ENCODE measurements at regions not wholly inside any gene's neighbourhood (a gene's known extent, or its start where the extent isn't known, plus 50 kb on each side); places are given as distances from the start of the nearest gene placed in this dataset.

GRCh38 chrX:121581885-121582284 lies 534.5 kb downstream of the GLUD2 start:
- Mint-ChIP-seq H3K27ac (ENCODE audit: unreplicated experiment) (no peak overlapping the region), H3K4me1 (ENCODE audit: low read depth, unreplicated experiment) (no peaks in the 10 kb centered on the region), H3K36me3 (ENCODE audit: insufficient read depth, unreplicated experiment) (no peaks in the 10 kb centered on the region), H3K27me3 (ENCODE audit: insufficient read depth, unreplicated experiment) (no peaks in the 10 kb centered on the region), H3K4me3 (ENCODE audit: unreplicated experiment) (no peak overlapping the region), H3K9me3 (ENCODE audit: unreplicated experiment) (no peaks in the 10 kb centered on the region)
- Histone ChIP-seq H3K4me3 (ENCODE audit: low read depth, low read length) (no peak overlapping the region), H3K36me3 (ENCODE audit: control insufficient read depth, insufficient read depth, low read length) (no peaks in the 10 kb centered on the region), H3K9me3 (no peaks in the 10 kb centered on the region), H3K4me1 (no peaks in the 10 kb centered on the region), H3K27me3 (replicated peaks; ENCODE audit: control insufficient read depth, insufficient read depth, low read length) (no peaks in the 10 kb centered on the region)
- CTCF ChIA-PET = no interaction called here
- POLR2A ChIA-PET = no interaction called here
- intact Hi-C loops (cut with micrococcal nuclease; ENCODE audit: unreplicated experiment) = no loop called here
- no peak for TF ChIP-seq CTCF (IDR thresholded peaks at IDR 0.05; ENCODE audit: insufficient read depth in 1 of 2, low read depth in 1 of 2, low read length in 1 of 2, severe bottlenecking in 1 of 2, unreplicated experiment in 1 of 2)
- no peak for DNase-seq
- BruUV-seq (replicated peaks) = no TSS peak

GRCh38 chrX:121585626-121586025 lies 538.2 kb downstream of the GLUD2 start:
- Mint-ChIP-seq H3K27me3 (ENCODE audit: insufficient read depth, unreplicated experiment) (no peaks in the 10 kb centered on the region), H3K4me3 (ENCODE audit: unreplicated experiment) (no peak overlapping the region), H3K36me3 (ENCODE audit: insufficient read depth, unreplicated experiment) (no peaks in the 10 kb centered on the region), H3K9me3 (ENCODE audit: unreplicated experiment) (no peaks in the 10 kb centered on the region), H3K27ac (ENCODE audit: unreplicated experiment) (no peak overlapping the region), H3K4me1 (ENCODE audit: low read depth, unreplicated experiment) (no peaks in the 10 kb centered on the region)
- Histone ChIP-seq H3K27me3 (replicated peaks; ENCODE audit: control insufficient read depth, insufficient read depth, low read length) (no peaks in the 10 kb centered on the region), H3K4me3 (ENCODE audit: low read depth, low read length) (no peak overlapping the region), H3K36me3 (ENCODE audit: control insufficient read depth, insufficient read depth, low read length) (no peaks in the 10 kb centered on the region), H3K9me3 (no peaks in the 10 kb centered on the region), H3K4me1 (no peaks in the 10 kb centered on the region)
- no peak for DNase-seq
- TF ChIP-seq CTCF (IDR thresholded peaks at IDR 0.05; ENCODE audit: insufficient read depth in 1 of 2, low read depth in 1 of 2, low read length in 1 of 2, severe bottlenecking in 1 of 2, unreplicated experiment in 1 of 2) = no peak
- ChIA-PET POLR2A (no interaction called here), CTCF (no interaction called here)
- no TSS peak for BruUV-seq (replicated peaks)
- intact Hi-C loops (cut with micrococcal nuclease; ENCODE audit: unreplicated experiment) = no loop called here

- no TSS peak for BruUV-seq (replicated peaks)
- intact Hi-C loops (cut with micrococcal nuclease; ENCODE audit: unreplicated experiment) = no loop called here
- no peaks in the 10 kb centered on the region for H3K4me1 Mint-ChIP-seq (ENCODE audit: low read depth, unreplicated experiment)
- no peaks in the 10 kb centered on the region for H3K36me3 Mint-ChIP-seq (ENCODE audit: insufficient read depth, unreplicated experiment)
- no peak overlapping the region for H3K4me3 Mint-ChIP-seq (ENCODE audit: unreplicated experiment)
- TF ChIP-seq CTCF (IDR thresholded peaks at IDR 0.05; ENCODE audit: insufficient read depth in 1 of 2, low read depth in 1 of 2, low read length in 1 of 2, severe bottlenecking in 1 of 2, unreplicated experiment in 1 of 2) = no peak
- DNase-seq = no peak
- Histone ChIP-seq H3K27me3 (replicated peaks; ENCODE audit: control insufficient read depth, insufficient read depth, low read length) (no peaks in the 10 kb centered on the region), H3K4me1 (no peaks in the 10 kb centered on the region), H3K4me3 (ENCODE audit: low read depth, low read length) (no peak overlapping the region), H3K9me3 (no peaks in the 10 kb centered on the region), H3K36me3 (ENCODE audit: control insufficient read depth, insufficient read depth, low read length) (no peaks in the 10 kb centered on the region)
- no peak overlapping the region for H3K27ac Mint-ChIP-seq (ENCODE audit: unreplicated experiment)
- ChIA-PET CTCF (no interaction called here), POLR2A (no interaction called here)
- H3K9me3 Mint-ChIP-seq (ENCODE audit: unreplicated experiment) = no peaks in the 10 kb centered on the region
- H3K27me3 Mint-ChIP-seq (ENCODE audit: insufficient read depth, unreplicated experiment) = no peaks in the 10 kb centered on the region
Measured at GRCh38 chrX:121592884-121593283, 545.5 kb downstream of the GLUD2 start.

Measured in Caco-2 (cell line).